PC-9 (cell line): ENCODE measurements at regions not wholly inside any gene's neighbourhood (a gene's known extent, or its start where the extent isn't known, plus 50 kb on each side); places are given as distances from the start of the nearest gene placed in this dataset.

Experiments used
- BruUV-seq: library from RNA; stranded (reverse); fragments of 400-500 nt; replicated peaks from 2 replicates; lab custom pipeline; 2021; lab: Mats Ljungman, UMichigan
- CTCF ChIA-PET: fragments of 300-600 bp; sonication (Branson Sonifier 250); formaldehyde crosslinking; loops from one replicate; lab custom pipeline; 2022; ENCODE audit warnings: antibody characterized with exemption; lab: Charles Lee
- POLR2A ChIA-PET: fragments of 300-600 bp; sonication (Branson Sonifier 250); formaldehyde crosslinking; loops from one replicate; lab custom pipeline; 2022; ENCODE audit warnings: antibody characterized with exemption; ENCODE audit not compliant: unreplicated experiment; lab: Charles Lee
- DNase-seq, 2 experiments: peaks; one replicate each; pipeline versions ENCODE4 v3.0.0 to v3.0.0-alpha.2; 2015 to 2022; ENCODE audit warnings: mixed read lengths in 1 of 2
- H2AFZ ChIP-seq: fragments of 200-600 bp; sonication (generic); 2 replicates; pipeline ENCODE4 v1.8.1; 2017; ENCODE audit warnings: antibody characterized with exemption
- H3F3A ChIP-seq: fragments of 200-600 bp; sonication (generic); 2 replicates; pipeline ENCODE4 v1.8.1; 2017; ENCODE audit warnings: antibody characterized with exemption, mild to moderate bottlenecking, low read depth; ENCODE audit not compliant: insufficient read depth
- H3K27ac ChIP-seq: fragments of 200-600 bp; sonication (generic); 2 replicates; pipeline ENCODE4 v1.6.1; 2016; ENCODE audit warnings: mixed run types
- H3K27me3 ChIP-seq: fragments of 200-600 bp; sonication (generic); 2 replicates; pipeline ENCODE4 v1.6.1; 2016; ENCODE audit warnings: low read depth, mixed run types; ENCODE audit not compliant: insufficient read depth
- H3K36me3 ChIP-seq: fragments of 200-600 bp; sonication (generic); 2 replicates; pipeline ENCODE4 v1.6.1; 2016; ENCODE audit warnings: low read depth, mixed run types
- H3K4me1 ChIP-seq: fragments of 200-600 bp; sonication (generic); replicated peaks from 2 replicates; pipeline ENCODE4 v1.6.1; 2016; ENCODE audit warnings: mixed run types; ENCODE audit not compliant: insufficient read depth
- H3K4me2 ChIP-seq: fragments of 200-600 bp; sonication (generic); 2 replicates; pipeline ENCODE4 v1.6.1; 2017; ENCODE audit warnings: mixed run types
- H3K4me3 ChIP-seq: fragments of 200-600 bp; sonication (generic); 2 replicates; pipeline ENCODE4 v1.6.1; 2016; ENCODE audit warnings: mixed run types
- H3K79me2 ChIP-seq: fragments of 200-600 bp; sonication (generic); 2 replicates; pipeline ENCODE4 v1.6.1; 2017; ENCODE audit warnings: low read depth, mixed run types
- H3K9me2 ChIP-seq: fragments of 200-600 bp; sonication (generic); 2 replicates; pipeline ENCODE4 v1.8.1; 2017; ENCODE audit warnings: mild to moderate bottlenecking; ENCODE audit not compliant: insufficient read depth
- H3K9me3 ChIP-seq: fragments of 200-600 bp; sonication (generic); 2 replicates; pipeline ENCODE4 v1.8.1; 2016; ENCODE audit warnings: low read depth; ENCODE audit not compliant: insufficient read depth
- H4K20me1 ChIP-seq: fragments of 200-600 bp; sonication (generic); 2 replicates; pipeline ENCODE4 v1.8.1; 2017; ENCODE audit not compliant: insufficient read depth
- CTCF ChIP-seq: fragments of 200-600 bp; sonication (generic); conservative IDR thresholded peaks from 2 replicates; pipeline ENCODE4 v1.6.1; 2017; ENCODE audit warnings: mixed run types, antibody characterized with exemption, mild to moderate bottlenecking, moderate library complexity
- EZH2 ChIP-seq: fragments of 200-600 bp; sonication (generic); IDR thresholded peaks from 2 replicates; pipeline ENCODE4 v1.8.0; 2017; ENCODE audit warnings: antibody characterized with exemption, low read depth
- intact Hi-C: fragments of 100-400 bp; cut with micrococcal nuclease; formaldehyde crosslinking; loops from one replicate; pipeline ENCODE4 v1.10.0; 2022; ENCODE audit not compliant: unreplicated experiment

- Histone ChIP-seq H3K27ac (no peak overlapping the region), H3K9me2 (no peaks in the 10 kb centered on the region), H3K27me3 (no peaks in the 10 kb centered on the region), H3K36me3 (no peaks in the 10 kb centered on the region), H3K79me2 (no peaks in the 10 kb centered on the region), H4K20me1 (no peaks in the 10 kb centered on the region), H3K9me3 (no peaks in the 10 kb centered on the region), H3K4me2 (no peak overlapping the region), H3K4me3 (no peak overlapping the region), H3K4me1 (no peaks in the 10 kb centered on the region), H2AFZ (no peak overlapping the region), H3F3A (no peaks in the 10 kb centered on the region)
- intact Hi-C loops = no loop called here
- POLR2A ChIA-PET = no interaction called here
- no peak for DNase-seq
- no TSS peak for BruUV-seq
- no peak for TF ChIP-seq EZH2
- TF ChIP-seq CTCF = no peak
- CTCF ChIA-PET = no interaction called here
Observed at GRCh38 chr13:78780708-78781107, 121.8 kb upstream of the OBI1 start.

GRCh38 chr13:78779608-78780007, 120.7 kb upstream of the OBI1 start:
- TF ChIP-seq CTCF (no peak), EZH2 (no peak)
- intact Hi-C loops = no loop called here
- H3K79me2 ChIP-seq = no peaks in the 10 kb centered on the region
- H3K27me3 ChIP-seq = no peaks in the 10 kb centered on the region
- H3K4me1 ChIP-seq = no peaks in the 10 kb centered on the region
- H3K36me3 ChIP-seq = no peaks in the 10 kb centered on the region
- no peak overlapping the region for H3K4me3 ChIP-seq
- H3K9me3 ChIP-seq = no peaks in the 10 kb centered on the region
- no peak overlapping the region for H2AFZ ChIP-seq
- no peak overlapping the region for H3K4me2 ChIP-seq
- no peaks in the 10 kb centered on the region for H3F3A ChIP-seq
- DNase-seq = no peak
- BruUV-seq = no TSS peak
- H4K20me1 ChIP-seq = no peaks in the 10 kb centered on the region
- CTCF ChIA-PET = no interaction called here
- H3K9me2 ChIP-seq = no peaks in the 10 kb centered on the region
- POLR2A ChIA-PET = no interaction called here
- H3K27ac ChIP-seq = no peak overlapping the region

- Histone ChIP-seq H3F3A (no peaks in the 10 kb centered on the region), H4K20me1 (no peaks in the 10 kb centered on the region), H3K4me3 (no peak overlapping the region), H3K9me3 (no peaks in the 10 kb centered on the region), H3K4me2 (no peak overlapping the region), H3K4me1 (no peaks in the 10 kb centered on the region), H2AFZ (no peak overlapping the region), H3K36me3 (no peaks in the 10 kb centered on the region), H3K9me2 (no peaks in the 10 kb centered on the region), H3K27ac (no peak overlapping the region), H3K79me2 (no peaks in the 10 kb centered on the region), H3K27me3 (no peaks in the 10 kb centered on the region)
- intact Hi-C loops = no loop called here
- ChIA-PET CTCF (no interaction called here), POLR2A (no interaction called here)
- TF ChIP-seq EZH2 = no peak
- TF ChIP-seq CTCF = no peak
- DNase-seq = no peak
- BruUV-seq = no TSS peak
Observed at GRCh38 chr13:78777976-78778375, 119.0 kb upstream of the OBI1 start.
